NCI-H1436 (cell line): ENCODE measurements at regions not wholly inside any gene's neighbourhood (a gene's known extent, or its start where the extent isn't known, plus 50 kb on each side); places are given as distances from the start of the nearest gene placed in this dataset.
"Not testable (repeated sequence)": the region's sequence is repeated elsewhere in the genome, so short reads cannot be mapped to it uniquely, and the experiment has no call there.

Experiments used
- DNase-seq: peaks from one replicate; lab custom pipeline; 2025; lab: John Stamatoyannopoulos, UW

- not testable (repeated sequence) for DNase-seq
These were observed 174.8 kb upstream of the NBPF9 start for GRCh38 chr1:149278156-149278555.

GRCh38 chr1:149279015-149279414, 175.7 kb upstream of the NBPF9 start:
- not testable (repeated sequence) for DNase-seq

GRCh38 chr1:149279512-149279911, 176.2 kb upstream of the NBPF9 start:
- DNase-seq = not testable (repeated sequence)

- not testable (repeated sequence) for DNase-seq
These were observed 181.4 kb upstream of the NBPF9 start for GRCh38 chr1:149284773-149285172.

- DNase-seq = not testable (repeated sequence)
These were observed 181.9 kb upstream of the NBPF9 start for GRCh38 chr1:149285205-149285604.

- not testable (repeated sequence) for DNase-seq
These were observed 182.3 kb upstream of the NBPF9 start for GRCh38 chr1:149285638-149286037.

- DNase-seq = not testable (repeated sequence)
These were observed 185.2 kb upstream of the NBPF9 start for GRCh38 chr1:149288580-149288979.

- not testable (repeated sequence) for DNase-seq
These were observed 174.2 kb upstream of the NBPF19 start for GRCh38 chr1:149300478-149301218.

DNA sequence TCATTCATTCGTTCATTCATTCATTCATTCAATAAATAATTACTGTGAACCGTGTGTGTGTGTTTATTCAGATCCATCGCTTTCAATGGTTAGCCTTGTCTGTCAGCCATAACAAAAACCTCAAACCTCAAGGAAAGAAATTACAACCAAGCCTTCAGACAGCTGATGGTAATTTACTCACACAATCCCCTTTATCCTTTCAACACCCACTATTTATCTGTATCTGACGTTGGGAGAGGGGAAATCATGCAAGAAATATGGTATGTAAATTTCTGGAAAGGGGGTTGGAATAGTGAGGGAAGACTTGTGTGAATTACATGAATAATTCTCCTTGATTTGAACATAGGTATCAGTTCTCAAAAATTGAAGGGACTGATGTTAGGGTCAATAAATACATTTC, 173.6 kb upstream of the NBPF19 start:
- not testable (repeated sequence) for DNase-seq

GRCh38 chr1:149304796-149305195, 170.0 kb upstream of the NBPF19 start:
- DNase-seq = not testable (repeated sequence)

GRCh38 chr1:149307640-149308039, 167.2 kb upstream of the NBPF19 start:
- DNase-seq = not testable (repeated sequence)

- DNase-seq = not testable (repeated sequence)
These were observed 159.9 kb upstream of the NBPF19 start for GRCh38 chr1:149314921-149315320.

GRCh38 chr1:149320971-149321731, 153.7 kb upstream of the NBPF19 start:
- not testable (repeated sequence) for DNase-seq

DNA sequence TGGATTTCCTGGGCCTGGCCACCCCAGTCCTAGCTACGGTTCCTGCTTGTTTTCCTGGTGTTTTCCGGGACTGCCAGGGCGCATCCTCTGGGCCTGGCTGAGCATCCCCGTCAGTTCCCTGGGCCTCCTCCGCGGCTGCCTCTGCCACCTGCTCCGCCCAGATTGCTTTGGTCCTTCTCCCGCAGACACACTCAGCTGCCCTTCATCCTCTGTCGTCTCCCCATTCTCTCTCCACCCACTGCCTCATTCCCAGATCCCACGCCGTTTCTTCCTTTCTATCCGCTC, 153.2 kb upstream of the NBPF19 start:
- not testable (repeated sequence) for DNase-seq

GRCh38 chr1:149330081-149330335, 144.8 kb upstream of the NBPF19 start:
- DNase-seq = not testable (repeated sequence)

GRCh38 chr1:149336082-149336481, 138.8 kb upstream of the NBPF19 start:
- not testable (repeated sequence) for DNase-seq

- not testable (repeated sequence) for DNase-seq
These were observed 136.6 kb upstream of the NBPF19 start for GRCh38 chr1:149338221-149338691.

DNA sequence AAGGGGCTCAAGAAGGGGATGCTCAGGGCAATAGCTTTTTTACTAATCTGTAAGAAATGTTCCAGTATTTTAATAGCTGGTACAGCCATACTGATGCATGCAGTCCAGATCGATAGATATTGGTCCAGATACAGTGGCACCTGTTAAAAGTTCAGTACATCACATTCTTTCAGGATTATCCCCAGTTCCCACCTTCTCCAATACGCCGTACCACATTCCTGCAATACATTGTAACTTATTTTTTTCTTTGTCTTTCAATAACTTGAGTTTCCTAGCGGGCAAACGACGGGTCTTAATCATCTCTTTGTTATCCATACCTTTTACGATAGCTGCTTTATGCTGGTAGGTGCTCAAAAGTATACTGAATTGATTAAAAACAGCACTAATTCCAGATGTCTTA, 136.1 kb upstream of the NBPF19 start:
- DNase-seq = not testable (repeated sequence)

- not testable (repeated sequence) for DNase-seq
These were observed 125.4 kb upstream of the NBPF19 start for GRCh38 chr1:149349448-149349847.

DNA sequence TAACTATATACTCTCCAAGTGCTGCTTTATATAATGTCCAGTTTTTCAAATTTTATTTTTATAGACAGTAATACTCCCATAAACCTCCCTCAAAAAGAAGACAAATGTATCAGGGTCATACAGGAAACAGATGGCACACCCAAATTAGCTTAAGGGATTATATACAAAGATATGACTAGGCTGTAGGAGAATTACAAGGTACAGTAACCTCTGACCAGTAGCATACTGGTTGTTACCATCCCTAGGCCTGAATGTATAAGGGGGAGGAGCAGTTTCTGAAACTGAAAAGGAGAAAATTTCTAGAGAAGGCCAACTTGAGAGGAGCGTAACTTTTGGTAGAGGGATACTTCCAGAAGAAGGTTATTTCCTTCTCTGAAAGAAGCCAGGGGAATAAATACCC, 122.6 kb upstream of the NBPF19 start:
- not testable (repeated sequence) for DNase-seq

- DNase-seq = not testable (repeated sequence)
These were observed 120.3 kb upstream of the NBPF19 start for GRCh38 chr1:149354579-149354978.

DNA sequence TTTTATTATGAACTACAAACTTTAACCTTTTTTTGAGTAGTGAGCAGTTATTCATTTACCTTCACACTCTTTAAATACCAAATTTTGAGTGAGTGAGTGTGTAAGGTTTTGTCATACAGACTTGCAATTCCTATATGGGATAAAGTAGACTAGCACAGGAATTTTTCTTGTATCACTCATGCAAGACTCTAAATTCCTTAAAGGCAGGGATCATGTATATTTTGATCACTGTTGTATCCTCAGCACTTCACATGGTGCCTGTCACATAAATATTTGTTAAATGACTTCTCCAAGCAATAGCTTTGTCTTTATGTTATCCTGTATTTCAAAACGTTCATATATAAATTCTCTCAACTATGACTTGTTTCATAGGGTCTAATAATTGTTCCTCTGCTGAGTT, 119.1 kb upstream of the NBPF19 start:
- DNase-seq = not testable (repeated sequence)

GRCh38 chr1:149356152-149356551, 118.7 kb upstream of the NBPF19 start:
- DNase-seq = not testable (repeated sequence)
